Mammary epithelial cell (primary cell): ENCODE measurements at regions not wholly inside any gene's neighbourhood (a gene's known extent, or its start where the extent isn't known, plus 50 kb on each side); places are given as distances from the start of the nearest gene placed in this dataset.

ENCODE experiments used
- EZH2 ChIP-seq: IDR thresholded peaks from 2 replicates; pipeline ENCODE4 v1.6.1; 2012; ENCODE audit warnings: low read length, inconsistent platforms, borderline replicate concordance
- TF ChIP-seq, protein P1 (sequence below), 2 donors: IDR thresholded peaks in 1 of 2; conservative IDR thresholded peaks in 1 of 2; 2 replicates each; pipeline ENCODE4 v1.5.1; 2011 to 2012; ENCODE audit warnings: inconsistent platforms in 2 of 2, low read length in 2 of 2, mild to moderate bottlenecking in 2 of 2, control low read depth in 1 of 2, low read depth in 1 of 2; ENCODE audit not compliant: insufficient read depth in 1 of 2; ENCODE audit errors: extremely low read depth in 1 of 2

- TF ChIP-seq, protein P1, sequence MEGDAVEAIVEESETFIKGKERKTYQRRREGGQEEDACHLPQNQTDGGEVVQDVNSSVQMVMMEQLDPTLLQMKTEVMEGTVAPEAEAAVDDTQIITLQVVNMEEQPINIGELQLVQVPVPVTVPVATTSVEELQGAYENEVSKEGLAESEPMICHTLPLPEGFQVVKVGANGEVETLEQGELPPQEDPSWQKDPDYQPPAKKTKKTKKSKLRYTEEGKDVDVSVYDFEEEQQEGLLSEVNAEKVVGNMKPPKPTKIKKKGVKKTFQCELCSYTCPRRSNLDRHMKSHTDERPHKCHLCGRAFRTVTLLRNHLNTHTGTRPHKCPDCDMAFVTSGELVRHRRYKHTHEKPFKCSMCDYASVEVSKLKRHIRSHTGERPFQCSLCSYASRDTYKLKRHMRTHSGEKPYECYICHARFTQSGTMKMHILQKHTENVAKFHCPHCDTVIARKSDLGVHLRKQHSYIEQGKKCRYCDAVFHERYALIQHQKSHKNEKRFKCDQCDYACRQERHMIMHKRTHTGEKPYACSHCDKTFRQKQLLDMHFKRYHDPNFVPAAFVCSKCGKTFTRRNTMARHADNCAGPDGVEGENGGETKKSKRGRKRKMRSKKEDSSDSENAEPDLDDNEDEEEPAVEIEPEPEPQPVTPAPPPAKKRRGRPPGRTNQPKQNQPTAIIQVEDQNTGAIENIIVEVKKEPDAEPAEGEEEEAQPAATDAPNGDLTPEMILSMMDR (conservative IDR thresholded peaks at IDR 0.05 in 1 of 2, IDR thresholded peaks at IDR 0.05 in 1 of 2; ENCODE audit: extremely low read depth in 1 of 2, insufficient read depth in 1 of 2, low read depth in 1 of 2, low read length in 2 of 2), result no peak
- no peak for TF ChIP-seq EZH2
Observed at GRCh38 chr16:26627958-26628357, 438.8 kb upstream of the C16orf82 start.
